ENCODE measurements at regions not wholly inside any gene's neighbourhood (a gene's known extent, or its start where the extent isn't known, plus 50 kb on each side); places are given as distances from the start of the nearest gene placed in this dataset.

DNA sequence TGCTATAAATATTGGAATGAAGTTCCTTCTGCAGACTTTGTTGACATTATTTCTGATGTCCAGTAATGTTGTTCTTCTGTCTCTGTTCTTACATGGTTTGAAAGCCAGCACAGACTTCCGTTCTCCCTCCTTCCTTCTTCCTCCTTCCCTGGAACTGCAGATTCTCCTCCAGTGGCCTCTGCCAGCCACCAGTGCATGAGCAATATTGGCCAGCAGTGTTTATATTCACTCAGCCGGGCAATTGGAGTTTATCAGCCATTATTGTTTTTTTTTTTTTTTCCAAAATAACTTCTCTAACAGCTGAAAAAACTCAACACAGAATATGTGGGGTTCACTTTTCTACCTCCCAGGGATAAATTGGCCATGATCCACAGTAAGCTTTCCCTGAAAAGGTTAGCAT lies 86.8 kb downstream of the ADCYAP1 start:
- intact Hi-C loops (cut with DNase I): no loop called here
- no peak for DNase-seq (ENCODE audit: low spot score)

DNA sequence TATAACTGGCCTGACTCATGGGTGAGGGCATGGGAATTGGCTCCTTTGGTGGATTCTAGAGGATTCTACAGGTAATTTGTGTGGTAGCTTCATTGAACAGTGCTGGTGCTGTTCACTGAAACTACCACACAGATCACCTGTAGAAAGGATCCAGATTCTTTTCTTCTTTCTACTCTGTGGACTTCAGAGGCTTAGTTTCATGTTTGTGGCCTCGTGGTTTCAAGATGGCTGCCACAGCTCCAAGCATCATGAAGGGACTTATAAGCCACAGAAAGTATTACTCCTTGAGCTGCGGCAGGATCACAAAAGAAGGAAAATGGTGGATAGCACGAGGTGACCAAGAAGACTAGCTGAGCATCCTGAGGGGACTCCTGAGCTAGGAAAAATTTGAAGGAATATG lies 88.9 kb downstream of the ADCYAP1 start:
- intact Hi-C loops (cut with DNase I): no loop called here
- DNase-seq (ENCODE audit: low spot score): no peak

DNA sequence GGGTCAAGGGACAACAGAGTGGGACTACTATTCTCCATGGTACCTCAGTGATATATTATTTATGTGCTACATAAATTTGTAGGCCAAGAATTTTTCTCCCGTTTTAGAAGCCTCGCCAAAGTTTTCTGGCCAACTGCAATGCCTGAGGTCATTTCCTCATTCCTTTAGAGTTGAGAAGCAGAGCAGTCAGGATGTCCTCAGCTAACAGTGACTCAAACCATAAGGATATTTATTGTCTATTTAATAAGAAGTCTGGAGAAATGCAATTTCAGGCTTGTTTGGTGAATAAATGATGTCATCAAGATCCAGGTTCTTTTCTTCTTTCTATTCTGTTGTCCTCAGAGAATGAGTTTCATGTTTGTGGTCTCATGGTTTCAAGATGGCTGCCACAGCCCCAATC lies 91.0 kb downstream of the ADCYAP1 start:
- intact Hi-C loops (cut with DNase I): no loop called here
- DNase-seq (ENCODE audit: low spot score): no peak

DNA sequence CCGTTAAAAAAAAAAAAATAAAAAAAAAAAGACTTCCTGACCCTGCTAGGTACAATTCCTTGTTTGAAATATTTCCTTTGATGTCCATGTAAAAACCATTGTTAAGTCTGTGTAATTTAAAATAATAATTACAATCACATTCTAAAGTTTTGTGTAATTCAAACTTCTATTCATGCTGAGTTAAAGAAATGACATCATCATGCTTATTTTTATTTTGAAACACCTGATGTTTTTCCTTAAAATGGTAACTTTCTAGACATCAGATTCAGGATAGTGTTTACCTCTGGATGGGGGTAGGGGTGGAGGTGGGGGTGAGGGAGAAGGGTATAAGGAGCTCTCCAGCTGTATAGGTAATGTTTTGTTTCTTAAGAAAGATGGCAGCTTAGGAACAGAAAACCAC lies 92.8 kb downstream of the ADCYAP1 start:
- intact Hi-C loops (cut with DNase I): no loop called here
- no peak for DNase-seq (ENCODE audit: low spot score)

DNA sequence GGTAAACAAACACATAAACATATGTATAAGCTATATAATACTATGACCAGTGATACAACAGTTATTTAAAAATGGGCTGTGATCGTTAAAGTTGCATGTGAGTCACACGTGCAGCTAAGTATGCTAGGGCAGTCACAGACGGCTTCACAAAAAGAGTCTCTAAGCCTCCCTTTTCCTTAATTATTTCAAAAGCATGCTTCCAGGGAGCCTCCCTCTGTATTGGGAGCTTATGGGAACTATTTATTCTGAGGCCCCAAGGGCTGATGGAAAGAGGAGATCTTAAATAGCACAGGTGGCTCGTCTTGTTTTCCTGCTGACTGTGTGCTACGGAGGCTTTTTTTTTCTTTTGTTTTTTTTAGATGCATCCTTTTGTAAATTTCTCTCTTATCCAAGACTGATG lies 94.3 kb downstream of the ADCYAP1 start:
- no peak for DNase-seq (ENCODE audit: low spot score)
- intact Hi-C loops (cut with DNase I): no loop called here

DNA sequence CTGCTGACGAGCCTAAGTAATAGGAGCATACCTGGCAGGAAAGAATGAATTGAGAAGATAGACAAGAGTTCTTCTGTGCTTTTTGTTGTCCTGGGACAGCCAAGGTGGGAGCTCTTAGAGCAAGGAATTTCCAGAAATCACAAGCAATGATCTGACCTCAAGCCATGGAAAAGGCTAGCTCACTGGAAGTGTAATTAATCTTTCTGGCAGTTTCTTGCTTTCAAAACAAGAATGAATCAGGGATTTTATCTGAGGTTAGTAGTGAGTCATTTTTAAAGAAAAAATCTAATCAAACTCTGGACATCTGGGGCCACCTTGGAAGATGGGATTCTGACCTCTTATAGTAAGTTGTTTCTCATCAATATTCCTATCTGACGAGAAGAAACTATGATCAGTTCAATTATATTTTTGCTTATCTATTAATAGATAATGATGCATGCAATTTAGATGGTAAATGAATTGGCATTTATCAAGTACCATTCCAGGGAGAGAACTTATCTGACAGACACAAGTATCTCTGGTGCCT lies 98.0 kb downstream of the ADCYAP1 start:
- intact Hi-C loops (cut with DNase I): no loop called here
- DNase-seq (ENCODE audit: low spot score): no peak

DNA sequence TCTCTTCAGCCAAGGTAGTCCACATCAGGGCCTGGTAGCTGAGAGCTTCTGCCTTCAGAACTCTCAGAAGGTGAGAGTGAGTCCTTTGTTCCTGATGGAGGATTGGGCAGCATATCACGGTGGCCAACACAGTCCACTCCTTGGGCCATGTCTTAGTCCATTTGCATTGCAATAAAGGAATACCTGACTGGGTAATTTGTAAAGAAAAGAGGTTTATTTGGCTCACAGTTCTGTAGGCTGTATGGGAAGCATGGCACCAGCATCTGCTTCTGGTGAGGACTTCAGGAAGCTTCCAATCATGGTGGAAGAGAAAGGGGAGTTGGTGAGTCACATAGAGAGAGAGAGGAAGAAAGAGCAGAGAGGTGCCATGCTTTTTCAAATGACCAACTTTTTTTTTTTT lies 98.8 kb downstream of the ADCYAP1 start:
- intact Hi-C loops (cut with DNase I): no loop called here
- DNase-seq (ENCODE audit: low spot score): no peak

DNA sequence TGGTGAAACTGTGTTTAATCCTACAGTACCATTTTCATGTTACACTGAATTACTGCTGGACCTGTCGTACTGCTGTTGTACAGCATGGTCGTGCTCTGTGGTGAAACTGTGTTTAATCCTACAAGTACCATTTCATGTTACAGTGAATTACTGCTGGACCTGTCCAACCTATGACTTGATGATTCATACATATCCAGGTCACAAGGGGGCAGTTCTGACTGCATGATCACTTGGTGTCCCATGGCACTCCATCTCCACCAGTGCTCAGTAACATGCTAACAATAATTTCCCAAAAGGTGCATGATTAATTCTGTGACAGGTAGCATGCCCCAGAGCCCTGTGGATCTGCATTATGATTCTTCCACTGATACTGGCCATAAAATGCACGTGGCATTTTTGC lies 101.6 kb downstream of the ADCYAP1 start:
- intact Hi-C loops (cut with DNase I): no loop called here
- no peak for DNase-seq (ENCODE audit: low spot score)

DNA sequence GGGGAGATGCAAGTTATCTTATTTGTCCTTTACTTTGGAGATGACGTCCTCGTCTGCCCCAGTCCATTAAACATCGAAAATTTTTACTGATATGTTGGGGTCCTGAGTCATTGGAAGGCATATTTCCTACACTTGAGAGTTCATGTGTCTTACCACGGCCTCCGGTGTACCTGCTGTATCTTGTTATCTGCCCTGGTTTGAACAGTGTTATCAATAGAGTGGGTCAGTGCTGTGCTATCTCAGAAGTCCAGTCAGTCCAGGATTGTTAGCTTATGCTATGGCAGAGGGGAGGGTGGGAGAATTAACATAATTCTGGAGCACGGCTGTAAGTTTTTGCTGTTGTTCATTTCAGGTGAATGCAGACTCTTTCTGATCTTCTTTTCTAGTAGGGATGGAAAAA lies 102.3 kb downstream of the ADCYAP1 start:
- intact Hi-C loops (cut with DNase I): no loop called here

DNA sequence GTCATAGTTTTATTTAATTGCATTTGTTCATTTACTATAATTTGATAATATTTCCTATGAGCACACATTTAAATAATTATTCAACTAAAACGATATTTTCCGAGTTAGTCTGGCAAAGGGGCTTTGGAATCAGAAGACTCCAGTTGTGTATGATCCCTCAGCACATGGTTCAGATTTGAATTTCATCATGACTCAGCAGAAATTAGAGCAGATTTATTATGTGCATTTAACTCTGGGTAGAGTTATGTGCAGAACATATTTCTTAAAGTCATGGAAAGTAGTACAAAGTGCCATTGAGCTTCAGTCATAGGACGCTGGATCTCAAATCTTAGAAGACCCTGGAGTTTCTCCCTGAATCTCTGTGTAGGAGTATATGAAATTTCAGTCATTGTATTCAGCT lies 106.7 kb downstream of the ADCYAP1 start:
- intact Hi-C loops (cut with DNase I): no loop called here
- no peak for DNase-seq (ENCODE audit: low spot score)

More for the DNA sequence above, 102.3 kb downstream of the ADCYAP1 start:
- DNase-seq (ENCODE audit: low spot score): no peak

DNA sequence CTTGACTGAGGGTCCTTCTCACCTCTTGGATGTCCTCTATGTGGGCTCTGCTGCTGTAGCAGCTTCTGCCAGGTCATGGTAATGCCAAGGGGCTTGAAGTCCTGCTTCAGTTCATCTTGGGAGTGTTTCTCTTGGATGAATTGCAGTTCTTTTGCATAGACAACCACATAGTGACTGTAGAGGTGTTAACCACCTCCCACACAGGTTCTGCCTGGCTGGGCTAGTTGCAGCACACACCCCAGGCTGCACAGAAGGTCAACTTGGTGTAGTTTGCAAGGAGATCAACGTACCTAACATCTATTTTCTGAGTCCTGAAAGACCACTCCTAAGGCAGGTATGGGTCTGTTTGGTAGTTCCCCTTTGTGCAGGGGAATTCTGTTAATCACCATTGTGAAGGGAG lies 108.1 kb downstream of the ADCYAP1 start:
- no peak for DNase-seq (ENCODE audit: low spot score)
- intact Hi-C loops (cut with DNase I): no loop called here

DNA sequence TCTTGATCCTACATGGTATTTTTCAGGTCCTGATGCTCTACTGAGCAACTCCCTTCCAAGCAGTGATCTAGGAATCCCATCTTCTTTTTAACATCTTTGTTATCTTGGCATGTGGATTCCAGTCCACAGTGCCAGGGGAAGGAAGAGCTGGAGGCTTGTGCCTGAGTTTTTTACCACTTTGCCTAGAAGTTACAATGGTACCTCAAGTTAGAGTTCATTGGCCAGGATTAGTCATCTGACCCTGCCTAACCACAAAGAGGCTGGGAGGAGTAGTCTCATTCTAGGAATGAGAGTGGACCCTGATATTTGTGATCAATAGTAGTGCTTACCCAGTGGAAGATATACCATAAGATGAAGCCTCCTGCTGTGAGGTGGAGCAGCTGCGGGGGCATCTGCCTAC lies 109.3 kb downstream of the ADCYAP1 start:
- intact Hi-C loops (cut with DNase I): no loop called here

DNA sequence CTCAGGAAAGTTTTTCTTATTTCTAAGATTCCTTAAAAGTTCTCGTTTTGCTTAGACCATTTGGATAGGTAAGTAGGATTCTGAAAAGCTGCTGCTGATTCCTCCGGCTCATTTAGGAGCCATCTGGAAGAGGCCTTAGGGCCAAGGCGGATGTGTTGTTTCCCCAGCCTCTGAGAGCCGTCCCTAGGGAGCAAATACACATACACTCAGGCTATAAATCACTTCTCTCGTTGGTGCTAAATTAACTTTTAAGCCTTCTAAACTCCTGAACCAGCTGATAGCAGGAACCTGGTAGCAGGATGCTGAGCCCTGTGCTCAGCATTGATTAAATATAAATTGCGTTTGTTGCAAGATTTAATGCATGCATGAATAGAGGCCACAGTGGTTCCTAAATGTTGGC lies 109.8 kb downstream of the ADCYAP1 start:
- intact Hi-C loops (cut with DNase I): no loop called here
- no peak for DNase-seq (ENCODE audit: low spot score)

More for the DNA sequence above, 109.3 kb downstream of the ADCYAP1 start:
- DNase-seq (ENCODE audit: low spot score): no peak

DNA sequence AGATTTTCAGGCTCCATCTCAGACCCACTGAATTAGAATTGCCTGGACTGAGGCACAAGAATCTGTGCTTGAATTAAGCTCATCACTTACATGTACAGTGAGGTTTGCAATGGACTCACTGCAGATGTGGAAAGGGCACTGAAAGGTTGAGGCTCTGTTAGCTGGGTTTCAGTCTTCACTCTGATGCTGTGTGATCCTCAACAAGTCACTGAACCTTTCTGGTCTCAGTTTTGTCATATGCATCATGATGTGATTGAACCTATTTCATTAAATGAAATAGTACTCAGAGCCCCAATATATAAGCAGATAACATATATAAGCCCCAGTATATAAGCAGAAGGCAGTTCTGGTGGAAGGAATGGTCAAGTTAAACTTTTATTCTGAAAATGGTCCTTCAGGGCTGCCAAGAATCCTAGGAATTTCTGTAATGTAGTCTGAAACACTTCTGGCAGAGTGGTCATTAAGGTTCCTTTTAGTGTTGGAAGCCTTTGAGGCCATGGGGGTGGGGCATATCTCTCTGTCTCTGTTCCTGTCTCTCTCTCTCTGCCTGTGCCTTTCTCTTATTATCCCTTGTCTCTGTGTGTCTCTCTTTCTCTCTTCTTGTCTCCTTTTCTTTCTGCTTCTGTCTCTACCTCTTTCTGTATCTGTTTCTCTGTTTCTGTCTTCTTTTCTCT lies 110.4 kb downstream of the ADCYAP1 start:
- DNase-seq (ENCODE audit: low spot score): no peak

DNA sequence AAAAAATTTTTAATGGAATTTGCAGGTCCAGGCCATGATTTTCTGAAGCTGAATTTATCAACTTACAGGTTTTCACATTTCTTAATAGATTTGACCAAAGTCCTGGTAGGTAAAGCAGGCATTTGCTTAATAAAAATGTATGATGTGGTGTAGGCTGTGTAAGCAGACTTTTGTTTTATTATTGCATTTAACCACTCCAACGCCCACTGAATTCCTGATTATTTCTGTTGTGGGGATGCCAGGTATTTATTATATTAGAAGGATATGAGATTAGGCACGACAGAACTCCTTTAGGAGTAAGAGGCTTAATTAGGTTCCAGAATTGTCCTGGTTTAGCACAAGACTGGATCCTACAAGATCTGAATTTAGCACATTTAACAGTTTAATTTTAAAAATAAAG lies 111.1 kb downstream of the ADCYAP1 start:
- intact Hi-C loops (cut with DNase I): no loop called here
- DNase-seq (ENCODE audit: low spot score): no peak

More for the DNA sequence above, 110.4 kb downstream of the ADCYAP1 start:
- intact Hi-C loops (cut with DNase I): no loop called here

DNA sequence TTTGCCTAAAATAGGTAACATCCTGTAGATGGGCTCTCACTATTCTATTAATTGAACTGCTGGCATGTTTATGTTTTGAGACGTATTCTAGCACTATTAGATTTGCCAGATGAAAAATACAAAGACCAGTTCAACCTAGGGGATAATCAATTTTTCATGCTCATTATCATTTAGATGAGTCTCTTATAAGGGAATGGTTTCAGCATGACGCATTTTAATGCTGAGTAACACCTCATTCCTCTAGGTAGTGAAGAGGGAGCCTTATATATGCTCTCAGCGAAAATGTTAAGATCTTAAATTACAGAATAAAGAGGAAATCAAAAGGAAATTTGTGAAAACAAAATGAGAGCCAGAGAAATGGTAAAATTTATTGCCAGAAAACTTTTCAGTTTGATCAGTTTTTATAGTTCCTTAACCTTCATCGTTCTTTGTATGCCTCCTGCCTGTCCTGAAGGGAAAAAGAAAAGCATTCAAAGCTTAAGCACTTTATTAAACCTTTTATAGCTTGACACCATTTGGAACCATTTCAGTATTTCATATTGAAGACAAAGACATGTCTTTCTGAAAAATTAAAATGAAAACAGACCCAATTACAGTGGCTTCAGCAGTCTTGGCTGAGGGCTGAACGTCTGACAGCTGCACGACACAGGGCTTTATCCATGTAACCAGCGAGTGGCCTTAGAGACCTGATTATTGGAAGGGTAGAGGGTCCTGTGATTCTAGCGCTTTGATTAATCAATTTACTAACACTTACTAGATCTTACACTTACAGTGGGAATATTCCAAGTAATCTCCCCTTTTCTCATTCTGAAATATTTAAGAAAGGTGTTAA lies 112.8 kb downstream of the ADCYAP1 start:
- intact Hi-C loops (cut with DNase I): no loop called here
- DNase-seq (ENCODE audit: low spot score): no peak

DNA sequence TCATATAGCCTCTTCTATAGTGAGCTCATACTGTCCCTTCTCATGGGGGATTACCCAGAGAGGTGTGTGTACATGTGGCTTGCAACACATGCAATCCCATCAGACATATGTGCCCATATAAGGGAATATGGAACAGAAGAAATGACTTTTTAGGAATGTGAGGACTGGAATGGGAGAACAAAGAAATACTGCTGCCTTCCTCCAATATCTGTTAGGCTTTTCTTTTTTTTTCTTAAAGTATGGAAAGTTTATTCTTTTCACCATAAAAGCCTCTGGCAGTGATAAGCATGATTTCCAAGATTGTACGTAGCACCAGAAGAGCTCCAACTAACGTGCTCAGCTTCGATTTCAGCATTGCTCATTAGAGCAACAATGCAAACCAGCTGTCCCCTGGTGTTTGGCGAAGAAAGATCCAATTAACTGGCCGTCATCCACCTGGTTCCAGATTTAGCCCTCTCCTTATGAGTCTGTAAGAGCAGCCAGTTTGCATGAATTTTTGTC lies 113.6 kb downstream of the ADCYAP1 start:
- intact Hi-C loops (cut with DNase I): no loop called here
- no peak for DNase-seq (ENCODE audit: low spot score)

DNA sequence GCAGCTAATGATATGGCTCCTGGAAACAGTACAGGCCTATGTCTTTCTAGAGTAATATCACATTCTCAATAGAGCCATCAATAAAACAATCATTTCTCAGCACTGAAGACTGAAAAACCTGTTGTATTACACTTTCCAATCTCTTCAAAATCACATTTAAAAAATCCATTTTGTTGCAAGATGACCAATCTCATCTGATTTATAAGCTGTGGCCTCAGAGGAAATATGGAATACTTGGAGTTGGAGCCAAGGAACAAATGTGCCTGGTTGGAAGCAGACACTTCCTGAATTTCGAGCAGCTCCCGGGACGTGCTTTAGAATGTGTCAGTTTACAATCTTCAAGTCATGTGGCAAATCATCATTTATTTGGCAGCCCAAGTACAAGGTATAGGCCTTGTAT lies 114.5 kb downstream of the ADCYAP1 start:
- intact Hi-C loops (cut with DNase I): no loop called here
- DNase-seq (ENCODE audit: low spot score): no peak

DNA sequence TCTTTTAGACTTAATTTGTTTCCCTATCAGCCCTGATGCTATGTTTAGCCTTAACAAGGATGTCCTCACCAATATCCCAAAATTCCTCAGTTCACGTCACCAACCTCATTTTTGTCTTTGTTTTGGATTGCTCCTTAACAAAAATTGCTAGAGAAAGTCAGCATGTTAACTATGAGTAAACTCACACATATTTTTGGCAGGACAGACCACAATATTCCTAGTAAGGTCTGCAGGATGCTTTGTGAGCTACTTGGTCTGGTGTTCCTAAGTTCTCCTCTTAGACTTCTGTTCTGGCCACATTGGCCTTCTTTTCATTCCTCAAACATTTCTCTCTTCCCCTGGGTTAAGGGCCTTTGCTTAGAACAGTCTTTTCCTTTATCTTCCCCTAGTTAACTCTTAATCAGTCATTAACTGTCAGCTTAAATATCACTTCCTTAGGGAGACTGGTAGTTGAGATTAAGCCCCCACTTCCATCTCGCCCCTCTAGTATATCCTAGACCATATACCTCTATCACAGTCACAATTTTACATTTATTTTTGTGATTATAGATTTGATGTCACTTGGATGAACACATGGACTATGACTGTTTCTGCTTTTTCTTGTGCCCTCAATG lies 116.2 kb downstream of the ADCYAP1 start:
- intact Hi-C loops (cut with DNase I): no loop called here
- DNase-seq (ENCODE audit: low spot score): no peak

DNA sequence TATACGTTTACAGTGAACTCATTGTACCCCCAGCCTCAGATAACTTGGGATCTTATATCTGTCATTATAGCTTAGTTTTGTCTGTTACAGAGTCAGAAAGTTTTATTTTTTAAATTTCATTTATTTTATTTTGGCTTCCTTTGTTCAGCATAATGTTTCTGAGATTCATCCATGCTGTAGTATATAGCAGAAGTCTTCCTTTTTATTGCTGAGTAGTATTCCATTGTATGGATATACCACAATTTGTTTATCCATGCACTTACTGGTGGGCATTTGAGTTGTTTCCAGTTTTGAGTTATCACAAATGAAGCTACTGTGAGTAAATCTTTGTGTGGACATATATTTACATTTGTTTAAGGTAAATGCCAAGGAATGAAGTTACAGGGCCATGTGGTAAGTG lies 122.3 kb downstream of the ADCYAP1 start:
- no peak for DNase-seq (ENCODE audit: low spot score)
- intact Hi-C loops (cut with DNase I): no loop called here
